ENCODE measurements at regions not wholly inside any gene's neighbourhood (a gene's known extent, or its start where the extent isn't known, plus 50 kb on each side); places are given as distances from the start of the nearest gene placed in this dataset.
A peak's percentile ranks its signal among the peaks of the same experiment; 100 is the strongest.

GRCh38 chr5:8340261-8340660 lies 471.3 kb downstream of the MTRR start:
- Histone ChIP-seq H4K20me1 (ENCODE audit: insufficient read depth) (no peaks in the 10 kb centered on the region), H3K27me3 (ENCODE audit: insufficient read depth, low read depth) (no peaks in the 10 kb centered on the region), H3K79me2 (ENCODE audit: insufficient read depth, low read depth) (no peaks in the 10 kb centered on the region), H3K9ac (no peak overlapping the region), H3K4me1 (ENCODE audit: low read depth, poor library complexity, severe bottlenecking) (no peaks in the 10 kb centered on the region), H3K36me3 (ENCODE audit: insufficient read depth) (no peaks in the 10 kb centered on the region), H3K4me3 (IDR thresholded peaks at IDR 0.05; ENCODE audit: insufficient read depth, low read depth, low read length) (no peak overlapping the region), H2AFZ (ENCODE audit: low read depth) (no peak overlapping the region), H3K27ac (no peak overlapping the region), H3K4me2 (no peak overlapping the region)
- no peak for TF ChIP-seq CTCF (conservative IDR thresholded peaks at IDR 0.05; ENCODE audit: low read depth, low read length)

- Histone ChIP-seq H3K79me2 (ENCODE audit: insufficient read depth, low read depth) (no peaks in the 10 kb centered on the region), H3K4me2 (no peak overlapping the region), H3K4me3 (IDR thresholded peaks at IDR 0.05; ENCODE audit: insufficient read depth, low read depth, low read length) (no peak overlapping the region), H4K20me1 (ENCODE audit: insufficient read depth) (no peaks in the 10 kb centered on the region), H3K4me1 (ENCODE audit: low read depth, poor library complexity, severe bottlenecking) (no peaks in the 10 kb centered on the region), H3K36me3 (ENCODE audit: insufficient read depth) (no peaks in the 10 kb centered on the region), H2AFZ (ENCODE audit: low read depth) (no peak overlapping the region), H3K9ac (no peak overlapping the region), H3K27ac (no peak overlapping the region), H3K27me3 (ENCODE audit: insufficient read depth, low read depth) (no peaks in the 10 kb centered on the region; the same call in 1 of the 2 replicates)
- TF ChIP-seq CTCF (conservative IDR thresholded peaks at IDR 0.05; ENCODE audit: low read depth, low read length) = peak; percentile 71
Measured at GRCh38 chr5:8340739-8341344, 471.9 kb downstream of the MTRR start.

GRCh38 chr5:8341406-8341805 lies 472.5 kb downstream of the MTRR start:
- Histone ChIP-seq H3K27me3 (ENCODE audit: insufficient read depth, low read depth) (no peaks in the 10 kb centered on the region; the same call in 1 of the 2 replicates), H4K20me1 (ENCODE audit: insufficient read depth) (no peaks in the 10 kb centered on the region), H3K9ac (no peak overlapping the region), H3K4me2 (no peak overlapping the region), H3K36me3 (ENCODE audit: insufficient read depth) (no peaks in the 10 kb centered on the region), H3K4me3 (IDR thresholded peaks at IDR 0.05; ENCODE audit: insufficient read depth, low read depth, low read length) (no peak overlapping the region), H3K4me1 (ENCODE audit: low read depth, poor library complexity, severe bottlenecking) (no peaks in the 10 kb centered on the region), H3K79me2 (ENCODE audit: insufficient read depth, low read depth) (no peaks in the 10 kb centered on the region), H2AFZ (ENCODE audit: low read depth) (no peak overlapping the region), H3K27ac (no peak overlapping the region)
- TF ChIP-seq CTCF (conservative IDR thresholded peaks at IDR 0.05; ENCODE audit: low read depth, low read length) = no peak

GRCh38 chr5:8347984-8348383 lies 479.0 kb downstream of the MTRR start:
- Histone ChIP-seq H3K36me3 (ENCODE audit: insufficient read depth) (no peaks in the 10 kb centered on the region), H3K4me3 (IDR thresholded peaks at IDR 0.05; ENCODE audit: insufficient read depth, low read depth, low read length) (no peak overlapping the region), H3K27me3 (ENCODE audit: insufficient read depth, low read depth) (peaks cover 28% of the 10 kb centered on the region; the same call in 1 of the 2 replicates), H2AFZ (ENCODE audit: low read depth) (no peak overlapping the region), H3K4me2 (no peak overlapping the region), H3K79me2 (ENCODE audit: insufficient read depth, low read depth) (no peaks in the 10 kb centered on the region), H3K9ac (no peak overlapping the region), H4K20me1 (ENCODE audit: insufficient read depth) (no peaks in the 10 kb centered on the region), H3K4me1 (ENCODE audit: low read depth, poor library complexity, severe bottlenecking) (peaks cover 10% of the 10 kb centered on the region), H3K27ac (no peak overlapping the region)
- TF ChIP-seq CTCF (conservative IDR thresholded peaks at IDR 0.05; ENCODE audit: low read depth, low read length) = no peak

Data from KMS-11 (cell line).